H1 (cell line): ENCODE measurements at regions not wholly inside any gene's neighbourhood (a gene's known extent, or its start where the extent isn't known, plus 50 kb on each side); places are given as distances from the start of the nearest gene placed in this dataset.

Experiments
- CTCF ChIA-PET: fragments of 300-600 bp; sonication (Branson Sonifier 250); formaldehyde crosslinking; loops from one replicate; lab custom pipeline; 2021; ENCODE audit not compliant: partially characterized antibody; lab: Charles Lee
- POLR2A ChIA-PET: fragments of 300-600 bp; sonication (Branson Sonifier 250); formaldehyde crosslinking; loops from one replicate; lab custom pipeline; 2021; ENCODE audit warnings: inconsistent platforms; ENCODE audit not compliant: partially characterized antibody; lab: Charles Lee
- DNase-seq, 2 experiments: peaks; one replicate each; pipeline versions ENCODE4 v3.0.0 to v3.0.0-alpha.2; 2010 to 2022; ENCODE audit warnings: low spot score in 2 of 2, low read depth in 1 of 2, mixed read lengths in 1 of 2
- FAIRE-seq: peaks from 2 replicates; lab custom pipeline; 2011; peaks lifted over from hg19 to GRCh38; lab: Jason Lieb, UNC
- H2AFZ ChIP-seq: 2 replicates; pipeline ENCODE4 v1.8.1; 2012; ENCODE audit warnings: low read length, inconsistent platforms
- H2AK5ac ChIP-seq: 2 replicates; pipeline ENCODE4 v1.6.1; 2013; ENCODE audit warnings: low read depth, low read length
- H2BK120ac ChIP-seq: replicated peaks from 2 replicates; pipeline ENCODE3; 2013; ENCODE audit warnings: low read depth, low read length, inconsistent platforms
- H2BK12ac ChIP-seq: 2 replicates; pipeline ENCODE4 v1.6.1; 2013; ENCODE audit warnings: low read depth, low read length
- H2BK15ac ChIP-seq: 2 replicates; pipeline ENCODE4 v1.6.1; 2013; ENCODE audit warnings: low read length
- H2BK20ac ChIP-seq: 2 replicates; pipeline ENCODE4 v1.6.1; 2013; ENCODE audit warnings: low read length
- H2BK5ac ChIP-seq: 2 replicates; pipeline ENCODE4 v1.6.1; 2013; ENCODE audit warnings: low read depth, low read length
- H3K14ac ChIP-seq: 2 replicates; pipeline ENCODE4 v1.6.1; 2013; ENCODE audit warnings: inconsistent platforms; ENCODE audit not compliant: insufficient read length
- H3K18ac ChIP-seq: 2 replicates; pipeline ENCODE4 v1.6.1; 2013; ENCODE audit warnings: low read length; ENCODE audit errors: extremely low read depth
- H3K23ac ChIP-seq: 2 replicates; pipeline ENCODE4 v1.6.1; 2013; ENCODE audit warnings: inconsistent platforms; ENCODE audit not compliant: insufficient read length
- H3K23me2 ChIP-seq: 2 replicates; pipeline ENCODE4 v1.6.1; 2013; ENCODE audit warnings: low read depth, low read length
- H3K27ac ChIP-seq: 2 replicates; pipeline ENCODE4 v1.6.1; 2011; ENCODE audit warnings: low read depth, low read length, inconsistent platforms
- H3K27me3 ChIP-seq, 4 experiments: replicated peaks in 1 of 4; 1 replicate in 1 of 4; 2 replicates in 3 of 4; pipeline versions ENCODE4 v1.6.1 to v1.8.1; 2011 to 2013; ENCODE audit warnings: low read length in 3 of 4, mild to moderate bottlenecking in 3 of 4, inconsistent platforms in 2 of 4, mixed read lengths in 2 of 4, moderate library complexity in 1 of 4; ENCODE audit not compliant: control insufficient read depth in 3 of 4, insufficient read depth in 3 of 4; ENCODE audit errors: extremely low read depth in 1 of 4
- H3K36me3 ChIP-seq, 4 experiments: 2 replicates each; pipeline versions ENCODE4 v1.6.1 to v1.8.1; 2011 to 2013; ENCODE audit warnings: mild to moderate bottlenecking in 4 of 4, low read length in 3 of 4, moderate library complexity in 2 of 4, control low read depth in 1 of 4, inconsistent platforms in 1 of 4; ENCODE audit not compliant: insufficient read depth in 4 of 4, control insufficient read depth in 2 of 4
- H3K4ac ChIP-seq: replicated peaks from 2 replicates; pipeline ENCODE3; 2013; ENCODE audit warnings: low read length, low read depth, mixed read lengths, inconsistent platforms; ENCODE audit not compliant: insufficient read length
- H3K4me1 ChIP-seq, 4 experiments: replicated peaks in 1 of 4; 1 replicate in 1 of 4; 2 replicates in 3 of 4; pipeline versions ENCODE4 v1.6.1 to v1.8.1; 2011 to 2013; ENCODE audit warnings: low read length in 3 of 4, inconsistent platforms in 2 of 4, mixed read lengths in 1 of 4; ENCODE audit not compliant: insufficient read depth in 4 of 4, control insufficient read depth in 3 of 4
- H3K4me2 ChIP-seq, 2 experiments: 2 replicates each; pipeline versions ENCODE4 v1.6.1 to v1.8.1; 2011 to 2013; ENCODE audit warnings: low read depth in 2 of 2, low read length in 2 of 2, control low read depth in 1 of 2, inconsistent platforms in 1 of 2, mild to moderate bottlenecking in 1 of 2; ENCODE audit not compliant: insufficient read depth in 1 of 2
- H3K4me3 ChIP-seq, 4 experiments: fragments of 200-600, 300-600 bp in 1 of 4; sonication (generic), shearing (Covaris generic), sonication (Bioruptor Twin) in 1 of 4; 2 replicates each; pipeline versions ENCODE4 v1.5.1 to v1.8.1; 2011 to 2016; ENCODE audit warnings: low read length in 4 of 4, low read depth in 3 of 4, control low read depth in 2 of 4, inconsistent platforms in 2 of 4, mild to moderate bottlenecking in 2 of 4, mixed read lengths in 1 of 4, moderate library complexity in 1 of 4; ENCODE audit not compliant: insufficient read depth in 2 of 4; ENCODE audit errors: extremely low read depth in 1 of 4
- H3K56ac ChIP-seq: replicated peaks from 2 replicates; pipeline ENCODE3; 2013; ENCODE audit warnings: low read depth, mild to moderate bottlenecking, mixed read lengths, low read length, inconsistent platforms; ENCODE audit not compliant: insufficient read length
- H3K79me1 ChIP-seq: 2 replicates; pipeline ENCODE4 v1.6.1; 2013; ENCODE audit warnings: low read depth, low read length, control low read depth
- H3K79me2 ChIP-seq, 2 experiments: 2 replicates each; pipeline versions ENCODE4 v1.6.1 to v1.8.1; 2012 to 2013; ENCODE audit warnings: low read length in 2 of 2, mild to moderate bottlenecking in 2 of 2, inconsistent platforms in 1 of 2; ENCODE audit not compliant: insufficient read depth in 2 of 2, control insufficient read depth in 1 of 2
- H3K9ac ChIP-seq, 4 experiments: replicated peaks in 1 of 4; 1 replicate in 1 of 4; 2 replicates in 3 of 4; pipeline versions ENCODE4 v1.6.1 to v1.8.1; 2011 to 2013; ENCODE audit warnings: low read depth in 3 of 4, low read length in 3 of 4, control low read depth in 2 of 4, mild to moderate bottlenecking in 2 of 4, moderate library complexity in 2 of 4, inconsistent platforms in 1 of 4; ENCODE audit errors: extremely low read depth in 1 of 4
- H3K9me3 ChIP-seq, 2 experiments: 2 replicates each; pipeline versions ENCODE4 v1.6.1 to v1.8.1; 2012 to 2013; ENCODE audit warnings: mild to moderate bottlenecking in 2 of 2, moderate library complexity in 2 of 2, control low read depth in 1 of 2, inconsistent platforms in 1 of 2, low read depth in 1 of 2, low read length in 1 of 2, mixed read lengths in 1 of 2; ENCODE audit not compliant: insufficient read depth in 2 of 2
- H4K20me1 ChIP-seq, 2 experiments: replicated peaks in 1 of 2; 2 replicates each; pipeline versions ENCODE3 to v1.8.1; 2011 to 2013; ENCODE audit warnings: inconsistent platforms in 2 of 2, low read length in 2 of 2, mild to moderate bottlenecking in 1 of 2; ENCODE audit not compliant: insufficient read depth in 2 of 2, control insufficient read depth in 1 of 2
- H4K5ac ChIP-seq: 2 replicates; pipeline ENCODE4 v1.6.1; 2013; ENCODE audit warnings: low read length, low read depth, mixed read lengths, inconsistent platforms; ENCODE audit not compliant: insufficient read length
- H4K8ac ChIP-seq: 2 replicates; pipeline ENCODE4 v1.8.0; 2013; ENCODE audit warnings: mild to moderate bottlenecking, moderate library complexity, low read length, inconsistent platforms; ENCODE audit not compliant: insufficient read depth; ENCODE audit errors: extremely low read depth
- H4K91ac ChIP-seq: replicated peaks from 2 replicates; pipeline ENCODE3; 2013; ENCODE audit warnings: low read length, mixed read lengths, inconsistent platforms; ENCODE audit not compliant: insufficient read length
- BRCA1 ChIP-seq: IDR thresholded peaks from 2 replicates; pipeline ENCODE4 v1.6.1; 2012; ENCODE audit warnings: low read depth, low read length, improper control_type of control experiment
- CBX5 ChIP-seq: fragments of 300-800, 300-1000 bp; sonication (generic); IDR thresholded peaks from 2 replicates; pipeline ENCODE4 v1.7.1; 2016; ENCODE audit warnings: antibody characterized with exemption, low read length, low read depth
- CTCF ChIP-seq, 3 experiments: IDR thresholded peaks; 1 replicate in 2 of 3; 2 replicates in 1 of 3; pipeline versions ENCODE4 v1.5.1 to v1.6.1; 2011; ENCODE audit warnings: low read length in 3 of 3, mild to moderate bottlenecking in 3 of 3, inconsistent platforms in 2 of 3, low read depth in 1 of 3, moderate library complexity in 1 of 3; ENCODE audit not compliant: insufficient read depth in 1 of 3; ENCODE audit errors: control extremely low read depth in 1 of 3
- GTF2F1 ChIP-seq: IDR thresholded peaks from 2 replicates; pipeline ENCODE4 v1.6.1; 2012; ENCODE audit warnings: low read depth, low read length, improper control_type of control experiment, borderline replicate concordance
- MAFK ChIP-seq: IDR thresholded peaks from 2 replicates; pipeline ENCODE4 v1.6.1; 2012; ENCODE audit warnings: low read depth, mild to moderate bottlenecking, improper control_type of control experiment, low read length
- POLR2AphosphoS5 ChIP-seq: IDR thresholded peaks from 2 replicates; pipeline ENCODE4 v1.6.1; 2011; ENCODE audit warnings: low read depth, low read length
- SIN3A ChIP-seq, 2 experiments: IDR thresholded peaks in 1 of 2; conservative IDR thresholded peaks in 1 of 2; 2 replicates each; pipeline ENCODE4 v1.6.1; 2011 to 2012; ENCODE audit warnings: low read length in 2 of 2, improper control_type of control experiment in 1 of 2, low read depth in 1 of 2, mild to moderate bottlenecking in 1 of 2
- SP4 ChIP-seq: IDR thresholded peaks from 2 replicates; pipeline ENCODE4 v1.6.1; 2012; ENCODE audit warnings: low read length, inconsistent platforms
- WGBS, 2 experiments: shearing (Covaris generic) in 1 of 2; methylation state at CpG; one replicate each; pipeline versions ENCODE4 v1.1.6 to v1.1.7; 2013 to 2015; ENCODE audit warnings: low lambda C conversion rate in 2 of 2, mixed read lengths in 2 of 2, inconsistent platforms in 1 of 2, low coverage in 1 of 2, missing lambda C conversion rate in 1 of 2; ENCODE audit not compliant: insufficient replicate concordance in 2 of 2, insufficient coverage in 1 of 2, insufficient read length in 1 of 2; ENCODE audit errors: extremely low coverage in 1 of 2, missing lambda C conversion rate in 1 of 2; 5-methylcytosine and 5-hydroxymethylcytosine counted together

DNA sequence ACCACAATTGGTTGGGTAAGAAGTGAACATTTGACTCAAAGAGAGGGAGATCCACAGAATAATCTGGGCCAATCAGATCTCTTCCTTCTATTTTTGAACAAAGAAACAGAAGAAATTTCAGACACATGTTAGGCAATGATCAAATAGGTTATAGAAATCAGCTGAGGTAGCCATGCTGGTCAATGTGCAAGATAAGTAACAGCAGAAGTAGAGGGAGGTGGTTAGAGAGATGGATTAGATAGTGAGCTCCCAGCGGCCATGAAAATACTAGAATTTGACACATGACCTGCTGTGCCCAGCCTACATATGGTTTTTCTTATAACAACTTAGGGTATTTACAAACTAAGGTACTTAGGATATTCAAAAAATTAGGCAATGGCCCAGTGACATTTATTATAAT, 230.9 kb upstream of the ARID2 start:
- H3K27me3 ChIP-seq = no peaks in the 10 kb centered on the region
- no peak overlapping the region for H2AFZ ChIP-seq
- H3K4me2 ChIP-seq = no peak overlapping the region
- no peak overlapping the region for H2BK20ac ChIP-seq
- H3K9me3 ChIP-seq = no peaks in the 10 kb centered on the region; a peak in 1 of 4 replicates
- no peak for DNase-seq
- CTCF ChIA-PET = no interaction called here
- H4K8ac ChIP-seq = no peak overlapping the region
- no peaks in the 10 kb centered on the region for H3K79me1 ChIP-seq
- H4K91ac ChIP-seq = no peak overlapping the region
- H3K4ac ChIP-seq = no peak overlapping the region
- no peak overlapping the region for H3K9ac ChIP-seq
- H2BK120ac ChIP-seq = no peak overlapping the region
- no peak overlapping the region for H2BK12ac ChIP-seq
- no peak overlapping the region for H3K23ac ChIP-seq
- no peak overlapping the region for H3K4me3 ChIP-seq
- H4K5ac ChIP-seq = no peak overlapping the region
- H3K27ac ChIP-seq = no peak overlapping the region
- no peak overlapping the region for H3K18ac ChIP-seq
- H3K23me2 ChIP-seq = no peaks in the 10 kb centered on the region
- no peak overlapping the region for H3K14ac ChIP-seq
- 94% methylated on average over 1 of the region's 1 CpG; no CpG with 5 or more reads in 1 of the 2 experiments for WGBS, 2 experiments
- POLR2A ChIA-PET = no interaction called here
- H3K36me3 ChIP-seq = no peaks in the 10 kb centered on the region
- H4K20me1 ChIP-seq = no peaks in the 10 kb centered on the region
- no peak overlapping the region for H2BK5ac ChIP-seq
- H3K56ac ChIP-seq = no peak overlapping the region
- no peak overlapping the region for H2BK15ac ChIP-seq
- H3K4me1 ChIP-seq = no peaks in the 10 kb centered on the region
- no peaks in the 10 kb centered on the region for H3K79me2 ChIP-seq
- H2AK5ac ChIP-seq = no peak overlapping the region
- FAIRE-seq = no peak
- TF ChIP-seq SP4 (no peak), CBX5 (no peak), CTCF (IDR thresholded peaks at IDR 0.05; ENCODE audit: control extremely low read depth in 1 of 3, insufficient read depth in 1 of 3, low read depth in 1 of 3, low read length in 3 of 3) (no peak), SIN3A (conservative IDR thresholded peaks at IDR 0.05 in 1 of 2, IDR thresholded peaks at IDR 0.05 in 1 of 2; ENCODE audit: low read depth in 1 of 2, low read length in 2 of 2) (no peak), MAFK (no peak), POLR2AphosphoS5 (no peak), BRCA1 (no peak), GTF2F1 (no peak)
